Astrocyte (in vitro differentiated cells and primary cell): ENCODE measurements at regions not wholly inside any gene's neighbourhood (a gene's known extent, or its start where the extent isn't known, plus 50 kb on each side); places are given as distances from the start of the nearest gene placed in this dataset.

ENCODE experiments used
- DNase-seq: peaks from one replicate; pipeline ENCODE4 v3.0.0-alpha.2; 2010; ENCODE audit warnings: low read depth
- FAIRE-seq: peaks from 2 replicates; lab custom pipeline; 2011; peaks lifted over from hg19 to GRCh38; lab: Jason Lieb, UNC
- H2AFZ ChIP-seq: 2 replicates; pipeline ENCODE4 v1.6.0; 2012; ENCODE audit warnings: low read depth, low read length, inconsistent platforms
- H3K27ac ChIP-seq: 2 replicates; pipeline ENCODE4 v1.5.1; 2011; ENCODE audit warnings: low read depth, low read length, inconsistent platforms
- H3K27me3 ChIP-seq: 2 replicates; pipeline ENCODE4 v1.6.0; 2011; ENCODE audit warnings: low read length, inconsistent platforms; ENCODE audit not compliant: insufficient read depth
- H3K36me3 ChIP-seq: 2 replicates; pipeline ENCODE4 v1.5.1; 2011; ENCODE audit warnings: low read length, inconsistent platforms; ENCODE audit not compliant: insufficient read depth
- H3K4me1 ChIP-seq: 2 replicates; pipeline ENCODE4 v1.5.1; 2011; ENCODE audit warnings: low read length, inconsistent platforms; ENCODE audit not compliant: insufficient read depth
- H3K4me2 ChIP-seq: 2 replicates; pipeline ENCODE4 v1.6.0; 2012; ENCODE audit warnings: low read length, inconsistent platforms
- H3K4me3 ChIP-seq: 2 replicates; pipeline ENCODE4 v1.5.1; 2011; ENCODE audit warnings: low read depth, mild to moderate bottlenecking, low read length, inconsistent platforms; ENCODE audit not compliant: insufficient read depth
- H3K79me2 ChIP-seq: 2 replicates; pipeline ENCODE4 v1.6.0; 2012; ENCODE audit warnings: mild to moderate bottlenecking, low read length, inconsistent platforms; ENCODE audit not compliant: insufficient read depth
- H3K9ac ChIP-seq: 2 replicates; pipeline ENCODE4 v1.6.0; 2012; ENCODE audit warnings: mild to moderate bottlenecking, low read length, inconsistent platforms
- H3K9me3 ChIP-seq: 2 replicates; pipeline ENCODE4 v1.5.1; 2012; ENCODE audit warnings: low read depth, mild to moderate bottlenecking, low read length, inconsistent platforms; ENCODE audit not compliant: insufficient read depth
- H4K20me1 ChIP-seq: 2 replicates; pipeline ENCODE4 v1.6.0; 2012; ENCODE audit warnings: low read length, inconsistent platforms; ENCODE audit not compliant: insufficient read depth
- H3K27ac Mint-ChIP-seq: one replicate; pipeline ENCODE4 v1.8.0; 2021; ENCODE audit warnings: mild to moderate bottlenecking, mixed read lengths; ENCODE audit not compliant: unreplicated experiment
- H3K27me3 Mint-ChIP-seq: one replicate; pipeline ENCODE4 v1.8.0; 2021; ENCODE audit warnings: low read depth, mixed read lengths; ENCODE audit not compliant: unreplicated experiment
- H3K36me3 Mint-ChIP-seq: one replicate; pipeline ENCODE4 v1.8.0; 2021; ENCODE audit warnings: low read depth, mixed read lengths; ENCODE audit not compliant: unreplicated experiment
- H3K4me1 Mint-ChIP-seq: one replicate; pipeline ENCODE4 v1.8.0; 2021; ENCODE audit warnings: low read depth, mixed read lengths; ENCODE audit not compliant: unreplicated experiment
- H3K4me3 Mint-ChIP-seq: one replicate; pipeline ENCODE4 v1.8.0; 2021; ENCODE audit warnings: mild to moderate bottlenecking, moderate library complexity, mixed read lengths; ENCODE audit not compliant: unreplicated experiment
- H3K9me3 Mint-ChIP-seq: one replicate; pipeline ENCODE4 v1.8.0; 2021; ENCODE audit warnings: mild to moderate bottlenecking, mixed read lengths; ENCODE audit not compliant: unreplicated experiment
- EZH2 ChIP-seq: IDR thresholded peaks from 2 replicates; pipeline ENCODE4 v1.6.1; 2012; ENCODE audit warnings: mild to moderate bottlenecking, low read length, inconsistent platforms; ENCODE audit not compliant: insufficient read depth
- TF ChIP-seq, protein P1 (sequence below): IDR thresholded peaks from 2 replicates; pipeline ENCODE4 v1.5.1; 2011; ENCODE audit warnings: low read depth, mild to moderate bottlenecking, inconsistent platforms, low read length, moderate library complexity; ENCODE audit not compliant: insufficient read depth

- no peak for FAIRE-seq
- DNase-seq, result peak; percentile 14
- Histone ChIP-seq H3K27ac (no peak overlapping the region), H3K4me2 (no peak overlapping the region), H3K4me1 (no peaks in the 10 kb centered on the region), H3K4me3 (no peak overlapping the region), H3K9ac (no peak overlapping the region), H2AFZ (no peak overlapping the region), H4K20me1 (no peaks in the 10 kb centered on the region), H3K79me2 (no peaks in the 10 kb centered on the region), H3K9me3 (no peaks in the 10 kb centered on the region), H3K36me3 (no peaks in the 10 kb centered on the region), H3K27me3 (no peaks in the 10 kb centered on the region)
- H3K9me3 Mint-ChIP-seq, result no peaks in the 10 kb centered on the region
- H3K4me1 Mint-ChIP-seq, result peaks cover 5% of the 10 kb centered on the region
- no peak overlapping the region for H3K4me3 Mint-ChIP-seq
- H3K27me3 Mint-ChIP-seq, result no peaks in the 10 kb centered on the region
- TF ChIP-seq, protein P1, sequence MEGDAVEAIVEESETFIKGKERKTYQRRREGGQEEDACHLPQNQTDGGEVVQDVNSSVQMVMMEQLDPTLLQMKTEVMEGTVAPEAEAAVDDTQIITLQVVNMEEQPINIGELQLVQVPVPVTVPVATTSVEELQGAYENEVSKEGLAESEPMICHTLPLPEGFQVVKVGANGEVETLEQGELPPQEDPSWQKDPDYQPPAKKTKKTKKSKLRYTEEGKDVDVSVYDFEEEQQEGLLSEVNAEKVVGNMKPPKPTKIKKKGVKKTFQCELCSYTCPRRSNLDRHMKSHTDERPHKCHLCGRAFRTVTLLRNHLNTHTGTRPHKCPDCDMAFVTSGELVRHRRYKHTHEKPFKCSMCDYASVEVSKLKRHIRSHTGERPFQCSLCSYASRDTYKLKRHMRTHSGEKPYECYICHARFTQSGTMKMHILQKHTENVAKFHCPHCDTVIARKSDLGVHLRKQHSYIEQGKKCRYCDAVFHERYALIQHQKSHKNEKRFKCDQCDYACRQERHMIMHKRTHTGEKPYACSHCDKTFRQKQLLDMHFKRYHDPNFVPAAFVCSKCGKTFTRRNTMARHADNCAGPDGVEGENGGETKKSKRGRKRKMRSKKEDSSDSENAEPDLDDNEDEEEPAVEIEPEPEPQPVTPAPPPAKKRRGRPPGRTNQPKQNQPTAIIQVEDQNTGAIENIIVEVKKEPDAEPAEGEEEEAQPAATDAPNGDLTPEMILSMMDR, result no peak
- TF ChIP-seq EZH2, result no peak
- H3K36me3 Mint-ChIP-seq, result no peaks in the 10 kb centered on the region
- H3K27ac Mint-ChIP-seq, result peak overlapping the region; percentile 72
Observed at GRCh38 chr11:91173701-91174100, 950.9 kb upstream of the CHORDC1 start.

DNA sequence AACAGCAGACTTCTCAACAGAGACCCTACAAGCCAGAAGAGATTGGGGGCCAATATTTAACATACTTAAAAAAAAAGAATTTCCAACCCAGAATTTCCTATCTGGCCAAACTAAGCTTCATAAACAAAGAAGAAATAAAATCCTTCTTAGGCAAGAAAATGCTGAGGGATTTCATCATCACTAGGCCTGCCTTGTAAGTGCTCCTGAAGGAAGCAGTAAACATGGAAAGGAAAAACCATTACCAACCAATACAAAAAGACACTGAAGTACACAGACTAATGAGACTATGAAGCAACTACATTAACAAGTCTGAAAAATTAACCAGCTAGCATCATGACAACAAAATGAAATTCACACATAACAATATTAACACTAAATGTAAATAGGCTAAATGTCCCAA, 947.9 kb upstream of the CHORDC1 start:
- no peak overlapping the region for H3K27ac ChIP-seq
- no peak overlapping the region for H3K9ac ChIP-seq
- no peak for TF ChIP-seq EZH2
- TF ChIP-seq, protein P1, result no peak
- no peaks in the 10 kb centered on the region for H3K27me3 ChIP-seq
- no peaks in the 10 kb centered on the region for H3K9me3 ChIP-seq
- H3K4me3 Mint-ChIP-seq, result no peak overlapping the region
- H3K4me3 ChIP-seq, result no peak overlapping the region
- H3K9me3 Mint-ChIP-seq, result no peaks in the 10 kb centered on the region
- H3K4me2 ChIP-seq, result no peak overlapping the region
- peaks cover 5% of the 10 kb centered on the region for H3K4me1 Mint-ChIP-seq
- no peaks in the 10 kb centered on the region for H3K79me2 ChIP-seq
- H2AFZ ChIP-seq, result no peak overlapping the region
- no peaks in the 10 kb centered on the region for H3K4me1 ChIP-seq
- H4K20me1 ChIP-seq, result no peaks in the 10 kb centered on the region
- no peaks in the 10 kb centered on the region for H3K36me3 Mint-ChIP-seq
- no peaks in the 10 kb centered on the region for H3K36me3 ChIP-seq
- no peak for FAIRE-seq
- H3K27ac Mint-ChIP-seq, result no peak overlapping the region
- H3K27me3 Mint-ChIP-seq, result no peaks in the 10 kb centered on the region
- DNase-seq, result no peak

GRCh38 chr11:91164452-91164822, 941.6 kb upstream of the CHORDC1 start:
- H3K9me3 ChIP-seq, result no peaks in the 10 kb centered on the region
- peaks cover 6% of the 10 kb centered on the region for H3K4me1 ChIP-seq
- H3K4me3 ChIP-seq, result no peak overlapping the region
- Mint-ChIP-seq H3K36me3 (no peaks in the 10 kb centered on the region), H3K27ac (peak overlapping the region; percentile 87), H3K27me3 (no peaks in the 10 kb centered on the region), H3K4me3 (no peak overlapping the region), H3K9me3 (no peaks in the 10 kb centered on the region), H3K4me1 (peaks cover 23% of the 10 kb centered on the region)
- no peak overlapping the region for H2AFZ ChIP-seq
- peak overlapping the region; percentile 4 for H3K9ac ChIP-seq
- FAIRE-seq (no peak), DNase-seq (no peak)
- H3K36me3 ChIP-seq, result no peaks in the 10 kb centered on the region
- H4K20me1 ChIP-seq, result no peaks in the 10 kb centered on the region
- no peaks in the 10 kb centered on the region for H3K27me3 ChIP-seq
- no peaks in the 10 kb centered on the region for H3K79me2 ChIP-seq
- no peak for TF ChIP-seq EZH2
- TF ChIP-seq, protein P1, result no peak
- no peak overlapping the region for H3K4me2 ChIP-seq
- no peak overlapping the region for H3K27ac ChIP-seq
